Activated naive CD4-positive, alpha-beta T cell treated with anti-CD3 and anti-CD28 coated beads, Interleukin-2, amount 50 U/mL, for 72 hours (primary cell): ENCODE measurements at regions not wholly inside any gene's neighbourhood (a gene's known extent, or its start where the extent isn't known, plus 50 kb on each side); places are given as distances from the start of the nearest gene placed in this dataset.

Experiments
- ATAC-seq, 2 donors: fragments of 150-1000 bp; cut with Tn5 transposase; 2 replicates each; pipeline ENCODE4 v1.10.0; 2021; ENCODE audit warnings: mild to moderate bottlenecking in 2 of 2, moderate library complexity in 2 of 2
- DNase-seq, 2 donors: peaks; one replicate each; pipeline ENCODE4 v3.0.0; 2021 to 2022; ENCODE audit warnings: low spot score in 2 of 2
- H3K27ac Mint-ChIP-seq, 2 donors: one replicate each; pipeline ENCODE4 v1.8.0; 2022; ENCODE audit warnings: mild to moderate bottlenecking in 2 of 2, mixed read lengths in 2 of 2
- H3K36me3 Mint-ChIP-seq, 2 donors: one replicate each; pipeline ENCODE4 v1.8.0; 2022; ENCODE audit warnings: mixed read lengths in 2 of 2
- H3K9me3 Mint-ChIP-seq, 2 donors: one replicate each; pipeline ENCODE4 v1.8.0; 2022; ENCODE audit warnings: mixed read lengths in 2 of 2

DNA sequence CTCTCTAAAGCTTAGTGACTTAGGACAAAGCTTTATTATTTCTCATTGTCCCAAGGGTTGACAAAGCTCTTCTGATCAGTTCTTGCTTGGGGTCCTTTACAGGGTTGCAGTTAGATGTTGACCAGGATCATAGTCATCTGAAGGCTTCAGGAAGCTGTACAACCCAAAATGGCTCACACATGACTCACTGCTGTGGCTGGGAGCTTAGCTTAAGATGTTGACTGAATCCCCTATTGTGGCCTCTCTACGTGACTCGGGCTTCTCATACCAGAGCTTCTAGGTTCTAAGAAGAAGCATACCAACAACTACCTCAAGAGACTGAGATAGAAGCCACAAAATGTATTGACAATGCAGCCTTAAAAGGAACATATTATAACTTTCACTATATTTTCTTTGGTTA, 569.6 kb upstream of the ROBO2 start:
- no peak overlapping the region for H3K27ac Mint-ChIP-seq
- peaks cover 19 to 26% of the 10 kb centered on the region in 2 donors for H3K9me3 Mint-ChIP-seq
- H3K36me3 Mint-ChIP-seq: peaks cover 0 to 11% of the 10 kb centered on the region in 2 donors
- no peak for ATAC-seq
- no peak for DNase-seq

DNA sequence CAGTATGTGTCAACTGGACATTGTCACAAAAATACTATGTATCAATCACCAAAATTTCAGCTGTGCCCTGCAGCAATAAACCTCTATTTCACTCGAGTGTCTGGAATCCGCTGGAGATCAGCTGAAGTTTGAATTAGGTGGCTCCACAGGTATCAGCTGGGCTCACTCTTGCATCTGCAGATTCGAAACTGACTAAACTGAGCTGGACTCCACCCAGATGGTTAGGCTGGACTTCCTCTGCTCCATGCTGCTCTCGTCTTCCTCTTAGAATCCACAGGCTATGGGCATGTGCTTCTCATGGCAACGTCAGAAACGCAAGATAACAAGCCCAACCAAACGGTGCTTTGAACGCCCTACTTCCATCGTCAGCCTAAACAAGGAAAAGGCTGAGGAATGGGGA, 565.3 kb upstream of the ROBO2 start:
- H3K36me3 Mint-ChIP-seq: peaks cover 0 to 11% of the 10 kb centered on the region in 2 donors
- peaks cover 14 to 15% of the 10 kb centered on the region in 2 donors for H3K9me3 Mint-ChIP-seq
- H3K27ac Mint-ChIP-seq: no peak overlapping the region
- DNase-seq (no peak), ATAC-seq (no peak)

- H3K9me3 Mint-ChIP-seq: peaks cover 5 to 9% of the 10 kb centered on the region in 2 donors
- no peak overlapping the region for H3K27ac Mint-ChIP-seq
- ATAC-seq: no peak
- H3K36me3 Mint-ChIP-seq: peaks cover 0 to 6% of the 10 kb centered on the region in 2 donors
- no peak for DNase-seq
These were observed 560.7 kb upstream of the ROBO2 start for GRCh38 chr3:76479161-76479650.

GRCh38 chr3:76482510-76482909, 557.4 kb upstream of the ROBO2 start:
- no peaks in the 10 kb centered on the region for H3K36me3 Mint-ChIP-seq
- H3K9me3 Mint-ChIP-seq: peaks cover 3 to 4% of the 10 kb centered on the region in 2 donors
- H3K27ac Mint-ChIP-seq: no peak overlapping the region
- ATAC-seq (no peak), DNase-seq (no peak)

DNA sequence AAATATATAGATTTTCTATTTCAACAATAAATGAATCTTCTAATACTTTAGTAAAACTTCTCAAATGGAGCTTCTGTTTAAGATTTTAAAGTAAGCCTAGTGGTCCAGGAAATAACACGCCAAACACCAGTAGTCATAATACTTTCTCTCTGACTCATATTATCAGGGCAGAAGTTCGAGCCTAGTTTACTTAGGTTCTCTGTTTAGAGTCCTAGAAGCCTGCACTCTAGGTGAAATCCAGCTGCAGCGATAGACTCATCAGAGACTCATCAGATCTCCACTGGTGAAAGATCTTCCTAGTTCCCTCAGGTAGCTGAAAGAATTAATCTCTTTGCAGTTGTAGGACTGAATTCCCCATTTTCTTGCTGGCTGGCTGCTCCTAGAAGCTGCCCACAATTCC, 552.5 kb upstream of the ROBO2 start:
- Mint-ChIP-seq H3K27ac (no peak overlapping the region), H3K36me3 (no peaks in the 10 kb centered on the region), H3K9me3 (peaks cover 4 to 12% of the 10 kb centered on the region in 2 donors)
- DNase-seq (no peak), ATAC-seq (no peak)

- H3K27ac Mint-ChIP-seq: peak overlapping the region in 1 of 2 donors; percentile 50
- no peak for ATAC-seq
- no peaks in the 10 kb centered on the region for H3K36me3 Mint-ChIP-seq
These were observed 549.8 kb upstream of the ROBO2 start for GRCh38 chr3:76490064-76490463.

DNA sequence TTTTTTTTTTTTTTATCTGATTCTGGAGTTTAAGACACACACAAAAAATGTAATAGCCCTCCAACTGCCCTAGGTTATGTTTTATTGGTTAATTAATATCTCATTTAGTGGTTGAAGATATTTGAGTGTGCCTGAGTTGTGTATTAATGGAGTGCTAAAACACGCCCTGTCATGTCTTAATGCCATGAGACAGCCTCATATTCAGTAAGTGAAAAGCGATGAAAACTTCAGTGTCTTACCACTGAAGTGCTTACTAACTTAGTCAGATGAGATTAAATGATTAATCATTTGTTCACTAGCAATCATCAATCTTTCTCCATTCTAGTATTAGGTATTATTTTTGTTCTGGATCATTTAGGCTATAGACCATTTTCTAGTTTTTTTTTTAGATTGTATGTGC, 544.7 kb upstream of the ROBO2 start:
- Mint-ChIP-seq H3K36me3 (no peaks in the 10 kb centered on the region), H3K27ac (no peak overlapping the region), H3K9me3 (peaks cover 20 to 27% of the 10 kb centered on the region in 2 donors)
- ATAC-seq: no peak
- DNase-seq: no peak

More at GRCh38 chr3:76490064-76490463, 549.8 kb upstream of the ROBO2 start:
- no peak for DNase-seq
- H3K9me3 Mint-ChIP-seq: peaks cover 11 to 18% of the 10 kb centered on the region in 2 donors

DNA sequence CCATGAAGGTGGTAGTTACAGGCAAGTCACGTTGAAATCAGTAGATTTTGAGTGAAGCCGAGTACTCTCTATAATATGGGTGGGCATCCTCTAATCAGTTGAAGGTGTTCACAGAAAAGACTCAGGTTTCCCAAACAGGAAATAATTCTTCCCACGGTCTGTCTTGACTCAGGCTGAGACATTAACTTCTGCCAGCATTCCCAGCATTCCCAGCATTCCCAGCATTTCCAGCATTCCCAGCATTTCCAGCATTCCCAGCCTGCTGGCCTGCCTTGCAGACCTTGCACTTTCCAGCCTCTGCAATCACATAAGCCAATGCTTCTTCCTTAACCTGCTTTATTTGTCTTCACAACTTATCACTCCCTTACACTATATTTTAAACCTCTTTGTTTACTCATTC, 542.3 kb upstream of the ROBO2 start:
- no peaks in the 10 kb centered on the region for H3K36me3 Mint-ChIP-seq
- no peak for ATAC-seq
- H3K9me3 Mint-ChIP-seq: peaks cover 20 to 27% of the 10 kb centered on the region in 2 donors
- H3K27ac Mint-ChIP-seq: no peak overlapping the region
- no peak for DNase-seq

- no peak for ATAC-seq
- H3K9me3 Mint-ChIP-seq: peaks cover 23 to 27% of the 10 kb centered on the region in 2 donors
- H3K27ac Mint-ChIP-seq: no peak overlapping the region
These were observed 539.1 kb upstream of the ROBO2 start for GRCh38 chr3:76500746-76501275.

GRCh38 chr3:76501315-76501714, 538.6 kb upstream of the ROBO2 start:
- peaks cover 25 to 27% of the 10 kb centered on the region in 2 donors for H3K9me3 Mint-ChIP-seq
- ATAC-seq: no peak
- no peak for DNase-seq

More at GRCh38 chr3:76500746-76501275, 539.1 kb upstream of the ROBO2 start:
- no peaks in the 10 kb centered on the region for H3K36me3 Mint-ChIP-seq
- DNase-seq: no peak

GRCh38 chr3:76502076-76502475, 537.8 kb upstream of the ROBO2 start:
- peaks cover 21 to 27% of the 10 kb centered on the region in 2 donors for H3K9me3 Mint-ChIP-seq
- H3K27ac Mint-ChIP-seq: no peak overlapping the region
- ATAC-seq (no peak), DNase-seq (no peak)
- H3K36me3 Mint-ChIP-seq: no peaks in the 10 kb centered on the region

More at GRCh38 chr3:76501315-76501714, 538.6 kb upstream of the ROBO2 start:
- Mint-ChIP-seq H3K27ac (no peak overlapping the region), H3K36me3 (no peaks in the 10 kb centered on the region)

DNA sequence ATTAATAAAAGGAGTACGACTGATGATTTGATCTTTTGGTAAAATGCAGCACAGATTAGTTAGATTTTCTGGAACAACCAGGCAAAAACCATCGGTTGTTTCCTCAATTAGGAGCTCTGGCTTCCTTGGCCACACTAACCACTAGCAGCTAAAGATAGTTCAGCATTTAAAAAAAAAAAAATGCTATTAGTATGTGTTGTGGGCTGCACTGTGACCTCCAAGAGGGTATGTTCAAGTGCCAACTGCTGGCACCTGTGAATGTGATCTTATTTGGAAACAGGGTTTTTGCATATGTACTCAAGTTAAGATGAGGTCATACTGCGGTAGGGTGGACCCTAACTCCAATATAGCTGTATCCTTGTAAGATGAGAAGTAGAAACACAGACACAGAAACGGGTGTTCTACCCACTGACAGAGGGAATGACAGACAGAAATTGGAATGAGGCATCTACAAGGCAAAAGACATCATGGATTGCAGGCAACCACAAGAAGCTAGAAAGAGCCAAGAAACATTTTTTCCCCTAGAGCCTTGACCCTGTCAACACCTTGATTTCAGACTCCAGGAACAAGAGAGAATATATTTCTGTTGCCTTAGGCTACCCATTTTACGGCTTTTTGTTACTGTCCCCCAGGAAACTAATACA, 534.6 kb upstream of the ROBO2 start:
- peaks cover 12 to 17% of the 10 kb centered on the region in 2 donors for H3K9me3 Mint-ChIP-seq
- ATAC-seq (no peak), DNase-seq (no peak)
- no peaks in the 10 kb centered on the region for H3K36me3 Mint-ChIP-seq
- H3K27ac Mint-ChIP-seq: no peak overlapping the region

DNA sequence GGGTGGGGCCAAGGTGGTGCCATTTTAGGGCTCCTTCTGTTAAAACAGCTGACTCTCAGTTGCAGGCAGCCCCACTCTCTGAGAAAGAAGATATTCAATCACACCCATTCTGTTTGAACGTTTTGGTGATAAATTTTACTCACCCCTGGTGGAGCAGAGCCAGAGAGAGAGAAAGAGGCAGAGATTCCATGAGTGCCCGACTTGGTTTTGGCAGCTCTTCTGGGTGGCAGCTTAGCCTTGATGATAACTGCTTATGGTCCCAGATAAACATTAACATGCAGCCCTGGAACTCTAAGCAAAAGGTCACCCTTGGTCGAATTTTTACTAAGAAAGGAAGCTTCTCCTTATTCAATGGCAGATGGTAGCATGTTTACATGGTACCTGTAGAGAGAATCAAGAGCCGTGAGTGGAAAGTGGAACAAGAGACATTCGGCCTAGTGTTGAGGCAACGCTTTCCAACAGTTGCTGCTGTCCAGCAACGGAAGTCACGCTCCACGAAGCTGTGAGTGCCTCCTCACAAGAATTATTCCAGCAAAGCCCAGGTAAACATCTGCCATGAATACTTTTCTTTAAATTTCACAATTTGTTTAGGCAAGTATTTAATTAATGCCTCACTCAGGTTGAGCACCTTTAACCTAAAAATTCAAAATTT, 530.6 kb upstream of the ROBO2 start:
- no peak for DNase-seq
- H3K36me3 Mint-ChIP-seq: no peaks in the 10 kb centered on the region
- H3K27ac Mint-ChIP-seq: no peak overlapping the region
- ATAC-seq: no peak
- H3K9me3 Mint-ChIP-seq: peaks cover 9 to 13% of the 10 kb centered on the region in 2 donors

DNA sequence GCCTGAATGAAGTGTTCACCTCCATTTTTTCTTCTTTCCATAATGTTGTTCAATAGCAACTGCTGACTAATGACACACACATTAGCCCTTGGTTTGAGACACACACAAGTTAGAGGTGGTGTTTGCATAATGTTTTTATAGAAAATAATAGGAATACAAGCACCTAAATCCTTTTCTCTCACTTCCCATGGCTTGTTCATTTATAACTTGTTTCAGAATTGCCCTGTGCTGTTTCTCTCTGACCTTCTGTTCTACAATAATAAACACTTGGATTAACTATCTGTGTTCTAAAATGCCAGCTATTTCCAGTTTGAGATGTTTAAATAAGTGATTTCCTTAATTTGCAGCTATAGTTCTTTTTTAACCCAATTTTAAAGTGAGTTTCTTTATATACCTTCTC, 525.1 kb upstream of the ROBO2 start:
- DNase-seq (no peak), ATAC-seq (no peak)
- H3K36me3 Mint-ChIP-seq: no peaks in the 10 kb centered on the region
- no peak overlapping the region for H3K27ac Mint-ChIP-seq
- H3K9me3 Mint-ChIP-seq: peaks cover 5 to 14% of the 10 kb centered on the region in 2 donors

GRCh38 chr3:76523337-76523736, 516.6 kb upstream of the ROBO2 start:
- no peaks in the 10 kb centered on the region for H3K36me3 Mint-ChIP-seq
- H3K27ac Mint-ChIP-seq: no peak overlapping the region
- ATAC-seq: no peak

DNA sequence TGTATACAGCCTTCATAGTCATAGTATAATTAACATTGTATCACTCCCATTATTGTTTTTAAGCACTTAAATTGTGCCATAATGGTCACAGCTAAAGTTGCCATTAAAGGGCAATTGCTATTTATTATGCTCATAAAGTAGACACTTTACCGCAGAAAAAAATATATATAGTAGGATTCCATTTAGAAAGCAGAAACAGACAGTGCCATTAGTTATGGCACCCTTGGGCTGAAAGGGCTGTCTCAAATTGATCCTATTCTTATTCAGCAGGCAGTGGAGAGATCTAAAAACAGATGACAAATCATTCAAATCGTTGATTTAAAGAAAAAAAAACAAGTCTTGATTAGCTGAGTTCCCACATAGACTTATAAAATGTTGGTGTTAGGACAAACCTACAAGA, 514.2 kb upstream of the ROBO2 start:
- Mint-ChIP-seq H3K9me3 (peaks cover 25 to 27% of the 10 kb centered on the region in 2 donors), H3K27ac (no peak overlapping the region), H3K36me3 (no peaks in the 10 kb centered on the region)
- ATAC-seq (no peak), DNase-seq (no peak)

More at GRCh38 chr3:76523337-76523736, 516.6 kb upstream of the ROBO2 start:
- DNase-seq: no peak
- H3K9me3 Mint-ChIP-seq: peaks cover 10 to 13% of the 10 kb centered on the region in 2 donors

DNA sequence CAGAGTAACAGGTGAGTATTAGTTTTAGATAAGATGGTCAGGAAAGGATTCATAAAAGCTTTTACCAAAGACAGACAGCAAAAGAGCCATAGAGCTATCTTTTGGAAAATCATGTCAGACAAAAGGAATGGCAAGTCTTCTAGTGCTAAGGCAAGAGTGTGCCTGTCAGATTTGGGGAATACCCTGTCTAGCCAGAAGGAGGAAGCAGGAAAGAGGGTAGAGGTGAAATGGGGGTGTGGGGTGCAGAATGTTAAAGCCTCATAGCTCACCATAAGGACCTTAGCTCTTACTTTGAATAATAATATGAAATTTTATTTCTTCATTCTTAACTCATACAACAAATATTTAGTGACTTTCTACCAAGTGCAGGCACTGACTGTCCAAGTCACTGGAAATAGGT, 512.1 kb upstream of the ROBO2 start:
- peaks cover 30 to 32% of the 10 kb centered on the region in 2 donors for H3K9me3 Mint-ChIP-seq
- DNase-seq: no peak
- ATAC-seq: no peak
- H3K27ac Mint-ChIP-seq: no peak overlapping the region
- H3K36me3 Mint-ChIP-seq: no peaks in the 10 kb centered on the region
